ENCODE measurements at regions not wholly inside any gene's neighbourhood (a gene's known extent, or its start where the extent isn't known, plus 50 kb on each side); places are given as distances from the start of the nearest gene placed in this dataset.

GRCh38 chr10:83427101-83427500 lies 712.2 kb upstream of the GHITM start:
- no peak overlapping the region for H4K91ac ChIP-seq (replicated peaks; ENCODE audit: insufficient read length, low read length)
- H3K14ac ChIP-seq (ENCODE audit: insufficient read length), result no peak overlapping the region
- ChIA-PET CTCF (ENCODE audit: partially characterized antibody) (interaction anchor here (2.4 kb wide), 1 partner anchor 444 kb away, joined by 7 read pairs; no protein-coding TSS in a partner anchor), POLR2A (ENCODE audit: partially characterized antibody) (no interaction called here)
- H3K23ac ChIP-seq (ENCODE audit: insufficient read length), result no peak overlapping the region
- no peaks in the 10 kb centered on the region for H3K79me1 ChIP-seq (ENCODE audit: low read depth, low read length)
- no peak overlapping the region for H2BK120ac ChIP-seq (replicated peaks; ENCODE audit: low read depth, low read length)
- H3K4me3 ChIP-seq (ENCODE audit: extremely low read depth in 1 of 4, insufficient read depth in 2 of 4, low read depth in 3 of 4, low read length in 4 of 4), result no peak overlapping the region
- no peak overlapping the region for H2AFZ ChIP-seq (ENCODE audit: low read length)
- H3K23me2 ChIP-seq (ENCODE audit: low read depth, low read length), result no peaks in the 10 kb centered on the region
- no peak overlapping the region for H3K4me2 ChIP-seq (ENCODE audit: insufficient read depth in 1 of 2, low read depth in 2 of 2, low read length in 2 of 2)
- H3K79me2 ChIP-seq (ENCODE audit: control insufficient read depth in 1 of 2, insufficient read depth in 2 of 2, low read length in 2 of 2), result no peaks in the 10 kb centered on the region
- no peak overlapping the region for H3K27ac ChIP-seq (ENCODE audit: low read depth, low read length)
- FAIRE-seq (no peak), DNase-seq (ENCODE audit: low read depth in 1 of 2, low spot score in 2 of 2) (no peak)
- no peak overlapping the region for H2BK20ac ChIP-seq (ENCODE audit: low read length)
- no peak overlapping the region for H3K56ac ChIP-seq (replicated peaks; ENCODE audit: insufficient read length, low read depth, low read length)
- H2BK5ac ChIP-seq (ENCODE audit: low read depth, low read length), result no peak overlapping the region
- 91% methylated on average over 4 of the region's 4 CpGs; no CpG with 5 or more reads in 1 of the 2 experiments for WGBS, 2 experiments (ENCODE audit: extremely low coverage in 1 of 2, insufficient coverage in 1 of 2, insufficient read length in 1 of 2, insufficient replicate concordance in 2 of 2, low coverage in 1 of 2, low lambda C conversion rate in 2 of 2, missing lambda C conversion rate in 1 of 2)
- no peak overlapping the region for H2BK12ac ChIP-seq (ENCODE audit: low read depth, low read length)
- H3K9me3 ChIP-seq (ENCODE audit: insufficient read depth in 2 of 2, low read depth in 1 of 2, low read length in 1 of 2), result peaks cover 5 to 13% of the 10 kb centered on the region in 2 experiments; a peak in 2 of 4 replicates
- H3K36me3 ChIP-seq (ENCODE audit: control insufficient read depth in 2 of 4, insufficient read depth in 4 of 4, low read length in 3 of 4), result no peaks in the 10 kb centered on the region; a peak in 1 of 8 replicates
- no peaks in the 10 kb centered on the region for H4K20me1 ChIP-seq (replicated peaks in 1 of 2; ENCODE audit: control insufficient read depth in 1 of 2, insufficient read depth in 2 of 2, low read length in 2 of 2)
- no peaks in the 10 kb centered on the region for H3K27me3 ChIP-seq (replicated peaks in 1 of 4; ENCODE audit: control insufficient read depth in 3 of 4, extremely low read depth in 1 of 4, insufficient read depth in 3 of 4, low read length in 3 of 4)
- no peak overlapping the region for H3K9ac ChIP-seq (replicated peaks in 1 of 4; ENCODE audit: extremely low read depth in 1 of 4, low read depth in 3 of 4, low read length in 3 of 4)
- no peak overlapping the region for H3K18ac ChIP-seq (ENCODE audit: extremely low read depth, low read length)
- H2AK5ac ChIP-seq (ENCODE audit: low read depth, low read length), result no peak overlapping the region
- H4K5ac ChIP-seq (ENCODE audit: insufficient read length, low read depth, low read length), result no peak overlapping the region
- H2BK15ac ChIP-seq (ENCODE audit: low read length), result no peak overlapping the region
- H3K4ac ChIP-seq (replicated peaks; ENCODE audit: insufficient read length, low read depth, low read length), result no peak overlapping the region
- no peaks in the 10 kb centered on the region for H3K4me1 ChIP-seq (replicated peaks in 1 of 4; ENCODE audit: control insufficient read depth in 3 of 4, insufficient read depth in 4 of 4, low read length in 3 of 4)
- no peak overlapping the region for H4K8ac ChIP-seq (ENCODE audit: extremely low read depth, insufficient read depth, low read length)
- no peak for TF ChIP-seq BRCA1 (IDR thresholded peaks at IDR 0.05; ENCODE audit: low read depth, low read length)
- no peak for TF ChIP-seq POLR2AphosphoS5 (IDR thresholded peaks at IDR 0.05; ENCODE audit: low read depth, low read length)
- no peak for TF ChIP-seq ATF2 (IDR thresholded peaks at IDR 0.05; ENCODE audit: low read length)
- no peak for TF ChIP-seq FOSL1 (IDR thresholded peaks at IDR 0.05; ENCODE audit: insufficient read depth, low read depth, low read length)
- TF ChIP-seq GABPA (IDR thresholded peaks at IDR 0.05; ENCODE audit: borderline replicate concordance, insufficient read depth, low read length), result no peak
- no peak for TF ChIP-seq PHF8 (conservative IDR thresholded peaks at IDR 0.05; ENCODE audit: low read depth, low read length)
- no peak for TF ChIP-seq HDAC2 (IDR thresholded peaks at IDR 0.05; ENCODE audit: borderline replicate concordance in 1 of 2, low read depth in 2 of 2, low read length in 2 of 2)
- TF ChIP-seq RNF2 (IDR thresholded peaks at IDR 0.05; ENCODE audit: borderline replicate concordance, low read depth, low read length, missing control alignments, poor library complexity, severe bottlenecking), result no peak
- no peak for TF ChIP-seq GTF2F1 (IDR thresholded peaks at IDR 0.05; ENCODE audit: borderline replicate concordance, low read depth, low read length)
- no peak for TF ChIP-seq TAF1 (IDR thresholded peaks at IDR 0.05; ENCODE audit: low read depth, low read length)
- TF ChIP-seq SAP30 (IDR thresholded peaks at IDR 0.05; ENCODE audit: insufficient read depth, insufficient replicate concordance, low read length), result no peak
- no peak for TF ChIP-seq TAF7 (optimal IDR thresholded peaks at IDR 0.05; ENCODE audit: borderline replicate concordance, low read depth, low read length)
